ENCODE measurements at regions not wholly inside any gene's neighbourhood (a gene's known extent, or its start where the extent isn't known, plus 50 kb on each side); places are given as distances from the start of the nearest gene placed in this dataset.

- Histone ChIP-seq H3K4me1 (peaks cover 4 to 60% of the 10 kb centered on the region in 2 donors), H3K36me3 (no peaks in the 10 kb centered on the region), H3K4me3 (peak overlapping the region in 1 of 2 donors; percentile 21), H3K9me3 (peaks cover 0 to 8% of the 10 kb centered on the region in 2 donors), H3K27me3 (no peaks in the 10 kb centered on the region), H3K27ac (peak overlapping the region; percentile 89 to 92)
- DNase-seq (ENCODE audit: low spot score): peak; percentile 58
- no peak for TF ChIP-seq CTCF (IDR thresholded peaks at IDR 0.05)
Observed at GRCh38 chr17:77735081-77735565, 223.4 kb upstream of the TNRC6C start.

DNA sequence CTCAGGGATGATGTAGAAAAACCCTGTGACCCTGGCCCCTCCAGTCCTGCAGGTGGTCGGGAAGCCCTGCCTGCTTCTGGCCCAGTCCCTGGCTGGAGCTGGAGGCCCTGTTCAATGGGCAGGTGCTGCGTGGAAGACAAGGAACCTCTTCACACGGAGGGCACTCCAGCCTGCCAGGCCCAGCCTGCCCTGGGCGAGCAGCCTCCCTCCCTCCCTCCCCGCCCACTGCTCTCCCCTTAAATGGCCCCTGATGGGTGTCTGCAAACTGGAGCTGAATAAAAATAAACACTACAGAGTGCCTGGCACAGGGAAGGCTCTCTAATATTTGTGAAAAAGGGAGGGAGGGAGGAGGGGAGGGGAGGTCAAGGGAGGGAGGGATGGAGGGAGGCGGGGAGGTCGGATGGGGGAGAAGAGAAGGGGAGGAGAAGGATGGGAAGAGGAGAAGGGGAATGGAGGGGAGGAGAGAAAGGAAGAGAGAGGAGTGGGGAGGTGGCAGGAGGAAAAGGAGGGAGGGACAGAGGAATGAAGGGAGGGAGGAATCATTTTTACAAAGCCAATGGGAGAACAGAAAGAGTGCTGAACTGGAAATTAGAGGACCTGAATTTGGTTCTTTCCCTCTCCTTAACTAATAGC lies 222.8 kb upstream of the TNRC6C start:
- Histone ChIP-seq H3K27me3 (no peaks in the 10 kb centered on the region), H3K27ac (peak overlapping the region; percentile 89 to 92), H3K4me1 (peaks cover 4 to 60% of the 10 kb centered on the region in 2 donors), H3K9me3 (peaks cover 0 to 8% of the 10 kb centered on the region in 2 donors), H3K4me3 (peak overlapping the region in 1 of 2 donors; percentile 21), H3K36me3 (no peaks in the 10 kb centered on the region)
- TF ChIP-seq CTCF (IDR thresholded peaks at IDR 0.05): no peak
- peak; percentile 60 for DNase-seq (ENCODE audit: low spot score)

DNA sequence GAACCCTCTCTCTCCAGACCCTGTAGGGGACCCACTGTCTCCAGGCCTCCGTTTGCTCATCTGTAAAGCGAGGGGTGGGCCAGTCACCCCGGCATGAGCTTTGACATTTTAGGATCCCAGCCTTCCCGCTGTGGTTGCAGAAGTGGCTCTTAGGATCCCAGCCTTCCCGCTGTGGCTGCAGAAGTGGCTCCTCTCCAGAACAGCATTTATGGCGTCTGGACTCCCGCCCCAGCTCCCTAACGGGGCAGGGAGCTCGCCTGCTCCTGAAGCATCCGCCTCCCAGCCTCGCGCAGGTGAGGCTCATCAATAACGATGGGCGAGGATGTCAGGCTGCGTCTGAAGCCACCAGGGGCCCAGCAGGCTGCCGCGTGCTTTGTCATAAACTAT lies 222.3 kb upstream of the TNRC6C start:
- DNase-seq (ENCODE audit: low spot score): peak; percentile 57
- peak overlapping the region in 1 of 2 donors; percentile 19 for H3K4me3 ChIP-seq
- peaks cover 4 to 60% of the 10 kb centered on the region in 2 donors for H3K4me1 ChIP-seq
- H3K27ac ChIP-seq: peak overlapping the region; percentile 89 to 92
- H3K9me3 ChIP-seq: peaks cover 0 to 8% of the 10 kb centered on the region in 2 donors
- TF ChIP-seq CTCF (IDR thresholded peaks at IDR 0.05): no peak
- H3K36me3 ChIP-seq: no peaks in the 10 kb centered on the region
- no peaks in the 10 kb centered on the region for H3K27me3 ChIP-seq

GRCh38 chr17:77736721-77737120 lies 221.8 kb upstream of the TNRC6C start:
- DNase-seq (ENCODE audit: low spot score): peak; percentile 53
- Histone ChIP-seq H3K27ac (peak overlapping the region; percentile 89 to 92), H3K4me3 (no peak overlapping the region), H3K36me3 (no peaks in the 10 kb centered on the region), H3K9me3 (peaks cover 0 to 8% of the 10 kb centered on the region in 2 donors), H3K4me1 (peaks cover 4 to 60% of the 10 kb centered on the region in 2 donors), H3K27me3 (no peaks in the 10 kb centered on the region)
- TF ChIP-seq CTCF (IDR thresholded peaks at IDR 0.05): no peak

DNA sequence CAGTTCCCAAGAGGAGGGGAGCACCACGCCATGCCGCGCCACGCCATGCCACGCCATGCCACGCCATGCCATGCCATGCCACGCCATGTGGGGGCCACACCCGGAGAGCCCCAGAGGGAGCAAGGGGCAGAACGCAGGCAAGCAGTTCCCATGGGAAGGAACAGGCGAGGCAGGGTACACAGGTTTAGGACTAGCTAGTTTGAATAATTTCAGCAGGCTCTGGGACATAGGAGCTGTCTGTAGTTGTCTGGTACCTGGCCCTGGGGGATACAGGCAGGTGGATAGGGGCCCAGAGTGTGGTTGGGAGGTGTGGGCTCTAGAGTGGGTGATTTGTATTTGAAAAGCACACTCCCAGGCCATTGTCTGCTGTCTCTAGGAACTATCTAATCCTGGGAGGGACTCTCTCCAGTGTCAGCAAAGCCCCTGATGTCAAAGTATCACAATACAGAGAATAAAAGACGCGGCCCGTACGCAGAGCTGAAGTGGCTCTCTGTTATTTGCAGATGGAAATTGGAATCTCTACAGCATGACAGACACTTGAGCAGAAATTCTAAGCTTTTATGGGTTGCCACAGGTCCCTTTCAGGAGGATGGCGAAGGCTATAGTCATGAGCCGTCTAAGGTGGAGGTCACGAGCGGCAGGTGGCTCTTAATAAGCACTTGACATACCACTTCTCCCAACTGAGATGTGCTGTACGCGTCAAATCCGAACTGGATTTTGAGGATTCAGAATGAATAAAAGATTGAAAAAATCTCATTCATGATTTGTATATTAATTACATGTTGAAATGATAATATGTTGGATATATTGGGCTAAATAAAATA lies 220.8 kb upstream of the TNRC6C start:
- DNase-seq (ENCODE audit: low spot score): peak; percentile 52
- peaks cover 0 to 6% of the 10 kb centered on the region in 2 donors for H3K9me3 ChIP-seq

More for the DNA sequence above, 220.8 kb upstream of the TNRC6C start:
- no peaks in the 10 kb centered on the region for H3K27me3 ChIP-seq
- peak overlapping the region; percentile 89 to 92 for H3K27ac ChIP-seq
- H3K36me3 ChIP-seq: no peaks in the 10 kb centered on the region
- no peak for TF ChIP-seq CTCF (IDR thresholded peaks at IDR 0.05)
- H3K4me3 ChIP-seq: no peak overlapping the region
- H3K4me1 ChIP-seq: peaks cover 4 to 60% of the 10 kb centered on the region in 2 donors

All from right atrium auricular region (tissue), 2 donors.